ENCODE measurements at regions not wholly inside any gene's neighbourhood (a gene's known extent, or its start where the extent isn't known, plus 50 kb on each side); places are given as distances from the start of the nearest gene placed in this dataset.

DNA sequence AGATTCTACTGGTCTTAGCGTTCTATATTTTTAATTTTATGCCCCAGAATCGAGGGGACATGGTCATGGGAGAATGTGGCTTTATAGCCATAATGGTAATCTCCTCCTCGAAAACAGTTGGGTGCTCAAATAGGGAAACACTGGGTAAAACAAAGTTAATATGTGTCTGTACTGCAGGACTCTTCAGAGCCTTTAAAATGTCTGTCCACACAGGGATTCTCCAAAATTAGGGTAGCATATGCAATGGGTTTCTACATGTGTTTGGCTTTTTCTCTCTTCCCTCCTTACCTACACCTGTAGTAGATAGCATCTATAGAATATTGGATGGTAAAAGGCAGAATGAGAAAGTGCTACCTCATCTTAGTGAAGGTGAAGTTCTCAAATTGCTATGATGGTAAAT lies 130.0 kb upstream of the NR3C1 start:
- ChIA-PET POLR2A (ENCODE audit: partially characterized antibody) (no interaction called here), CTCF (ENCODE audit: partially characterized antibody) (no interaction called here)
- Histone ChIP-seq H2AK5ac (ENCODE audit: low read depth, low read length) (no peak overlapping the region), H3K9me3 (ENCODE audit: insufficient read depth in 2 of 2, low read depth in 1 of 2, low read length in 1 of 2) (no peaks in the 10 kb centered on the region), H3K36me3 (ENCODE audit: control insufficient read depth in 2 of 4, insufficient read depth in 4 of 4, low read length in 3 of 4) (no peaks in the 10 kb centered on the region), H4K8ac (ENCODE audit: extremely low read depth, insufficient read depth, low read length) (no peak overlapping the region), H4K5ac (ENCODE audit: insufficient read length, low read depth, low read length) (no peak overlapping the region), H3K27ac (ENCODE audit: low read depth, low read length) (no peak overlapping the region), H3K56ac (replicated peaks; ENCODE audit: insufficient read length, low read depth, low read length) (no peak overlapping the region), H2BK20ac (ENCODE audit: low read length) (no peak overlapping the region), H3K4me3 (ENCODE audit: extremely low read depth in 1 of 4, insufficient read depth in 2 of 4, low read depth in 3 of 4, low read length in 4 of 4) (no peak overlapping the region), H3K79me1 (ENCODE audit: low read depth, low read length) (no peaks in the 10 kb centered on the region), H3K4ac (replicated peaks; ENCODE audit: insufficient read length, low read depth, low read length) (no peak overlapping the region), H2BK12ac (ENCODE audit: low read depth, low read length) (no peak overlapping the region), H2BK15ac (ENCODE audit: low read length) (no peak overlapping the region), H3K79me2 (ENCODE audit: control insufficient read depth in 1 of 2, insufficient read depth in 2 of 2, low read length in 2 of 2) (no peaks in the 10 kb centered on the region), H3K4me2 (ENCODE audit: insufficient read depth in 1 of 2, low read depth in 2 of 2, low read length in 2 of 2) (no peak overlapping the region), H3K4me1 (replicated peaks in 1 of 4; ENCODE audit: control insufficient read depth in 3 of 4, insufficient read depth in 4 of 4, low read length in 3 of 4) (no peaks in the 10 kb centered on the region), H3K23me2 (ENCODE audit: low read depth, low read length) (no peaks in the 10 kb centered on the region), H3K18ac (ENCODE audit: extremely low read depth, low read length) (no peak overlapping the region), H3K27me3 (replicated peaks in 1 of 4; ENCODE audit: control insufficient read depth in 3 of 4, extremely low read depth in 1 of 4, insufficient read depth in 3 of 4, low read length in 3 of 4) (peaks cover 0 to 2% (median 0%) of the 10 kb centered on the region in 4 experiments; a peak in 1 of 7 replicates), H2AFZ (ENCODE audit: low read length) (no peak overlapping the region), H2BK5ac (ENCODE audit: low read depth, low read length) (no peak overlapping the region), H3K9ac (replicated peaks in 1 of 4; ENCODE audit: extremely low read depth in 1 of 4, low read depth in 3 of 4, low read length in 3 of 4) (no peak overlapping the region), H4K91ac (replicated peaks; ENCODE audit: insufficient read length, low read length) (no peak overlapping the region), H3K14ac (ENCODE audit: insufficient read length) (no peak overlapping the region), H2BK120ac (replicated peaks; ENCODE audit: low read depth, low read length) (no peak overlapping the region), H4K20me1 (replicated peaks in 1 of 2; ENCODE audit: control insufficient read depth in 1 of 2, insufficient read depth in 2 of 2, low read length in 2 of 2) (no peaks in the 10 kb centered on the region), H3K23ac (ENCODE audit: insufficient read length) (no peak overlapping the region)
- FAIRE-seq (no peak), DNase-seq (ENCODE audit: low read depth in 1 of 2, low spot score in 2 of 2) (no peak)
- TF ChIP-seq NANOG (IDR thresholded peaks at IDR 0.05; ENCODE audit: insufficient read depth, low read depth, low read length, poor library complexity, severe bottlenecking) (no peak), GTF2F1 (IDR thresholded peaks at IDR 0.05; ENCODE audit: borderline replicate concordance, low read depth, low read length) (no peak), HDAC2 (IDR thresholded peaks at IDR 0.05; ENCODE audit: borderline replicate concordance in 1 of 2, low read depth in 2 of 2, low read length in 2 of 2) (no peak), PHF8 (conservative IDR thresholded peaks at IDR 0.05; ENCODE audit: low read depth, low read length) (no peak), CBX8 (IDR thresholded peaks at IDR 0.05; ENCODE audit: borderline replicate concordance, low read depth, low read length) (no peak), FOSL1 (IDR thresholded peaks at IDR 0.05; ENCODE audit: insufficient read depth, low read depth, low read length) (no peak), HDAC6 (IDR thresholded peaks at IDR 0.05; ENCODE audit: low read depth, low read length) (no peak), ASH2L (IDR thresholded peaks at IDR 0.05; ENCODE audit: low read length) (no peak), SP4 (IDR thresholded peaks at IDR 0.05; ENCODE audit: low read length) (no peak), GABPA (IDR thresholded peaks at IDR 0.05; ENCODE audit: borderline replicate concordance, insufficient read depth, low read length) (no peak)
- TF ChIP-seq, protein P1, sequence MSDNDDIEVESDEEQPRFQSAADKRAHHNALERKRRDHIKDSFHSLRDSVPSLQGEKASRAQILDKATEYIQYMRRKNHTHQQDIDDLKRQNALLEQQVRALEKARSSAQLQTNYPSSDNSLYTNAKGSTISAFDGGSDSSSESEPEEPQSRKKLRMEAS (IDR thresholded peaks at IDR 0.05) = no peak
- WGBS, 2 experiments (ENCODE audit: extremely low coverage in 1 of 2, insufficient coverage in 1 of 2, insufficient read length in 1 of 2, insufficient replicate concordance in 2 of 2, low coverage in 1 of 2, low lambda C conversion rate in 2 of 2, missing lambda C conversion rate in 1 of 2) = 88% methylated on average over 3 of the region's 3 CpGs; no CpG with 5 or more reads in 1 of the 2 experiments
